ENCODE measurements at regions not wholly inside any gene's neighbourhood (a gene's known extent, or its start where the extent isn't known, plus 50 kb on each side); places are given as distances from the start of the nearest gene placed in this dataset.
A peak's percentile ranks its signal among the peaks of the same experiment; 100 is the strongest.
"Not testable (repeated sequence)": the region's sequence is repeated elsewhere in the genome, so short reads cannot be mapped to it uniquely, and the experiment has no call there.

- DNase-seq = no peak
Observed at GRCh38 chr2:144925886-144926285, 406.0 kb upstream of the ZEB2 start.

DNA sequence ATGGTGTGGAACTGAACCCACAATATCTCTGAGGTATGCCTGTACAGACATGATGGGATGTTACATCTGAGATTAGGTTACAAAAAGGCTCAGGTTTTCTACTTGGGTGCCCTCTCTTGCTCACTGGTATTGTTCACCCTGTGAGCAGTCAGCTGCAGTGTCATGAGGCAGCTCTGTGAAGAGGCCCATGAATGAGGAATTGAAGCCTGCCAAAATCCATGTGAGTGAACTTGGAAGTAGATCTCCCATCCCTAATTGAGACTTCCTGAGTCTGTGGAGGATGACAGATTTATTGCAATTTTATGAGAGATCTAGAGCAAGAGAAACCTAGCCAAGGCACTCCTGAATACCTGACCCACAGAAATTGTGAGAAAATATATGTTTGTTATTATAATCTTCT is 404.9 kb upstream of the ZEB2 start:
- DNase-seq = no peak

DNA sequence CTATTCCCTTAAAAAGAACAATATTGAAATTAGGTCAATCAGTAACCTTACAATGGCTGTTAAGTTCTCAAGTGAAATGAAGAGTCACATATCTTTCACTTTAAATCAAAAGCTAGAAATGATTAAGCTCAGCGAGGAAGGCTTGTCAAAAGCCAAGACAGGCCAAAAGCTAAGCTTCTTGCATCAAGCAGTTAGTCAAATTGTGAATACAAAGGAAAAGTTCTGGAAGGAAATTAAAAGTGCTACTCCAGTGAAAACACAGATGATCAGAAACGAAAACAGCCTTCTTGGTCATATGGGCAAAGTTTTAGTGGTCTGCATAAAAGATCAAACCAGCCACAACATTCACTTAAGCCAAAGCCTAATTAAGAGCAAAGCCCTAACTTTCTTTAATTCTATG is 402.6 kb upstream of the ZEB2 start:
- no peak for DNase-seq

- DNase-seq = no peak
Observed at GRCh38 chr2:144920755-144921530, 401.0 kb upstream of the ZEB2 start.

DNA sequence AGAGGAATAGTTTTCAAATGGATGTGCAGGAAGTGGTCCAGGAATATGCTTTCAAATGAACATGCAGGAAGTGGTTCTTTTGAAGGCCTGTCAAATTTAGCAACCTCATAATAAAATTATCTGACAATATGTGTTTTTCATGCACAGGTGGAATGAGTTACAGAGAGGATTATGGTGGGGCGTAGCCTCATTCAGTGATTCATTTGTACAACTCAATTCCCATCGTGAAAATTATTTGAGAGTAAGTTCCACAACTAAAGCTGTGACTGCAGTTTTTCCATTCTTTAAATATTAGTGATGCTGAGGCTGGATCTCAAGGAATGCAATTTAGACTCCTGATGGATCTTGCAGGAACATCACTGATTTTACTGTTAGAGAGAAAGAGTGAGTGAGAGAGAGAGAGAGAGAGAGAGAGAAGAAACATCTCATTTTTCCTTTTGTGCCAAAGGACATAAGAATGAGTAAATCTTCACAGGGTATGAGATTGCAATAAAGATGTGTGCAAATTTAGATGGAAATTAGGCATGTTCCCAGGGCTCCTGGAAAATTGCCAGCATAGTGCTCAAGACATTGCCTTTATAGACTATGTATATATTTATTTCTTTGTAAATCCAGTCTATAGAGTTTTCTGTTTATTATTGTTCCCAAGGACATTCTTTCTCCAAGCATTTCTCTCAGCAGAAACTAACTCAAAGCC is 394.9 kb upstream of the ZEB2 start:
- no peak for DNase-seq

GRCh38 chr2:144914113-144914512 is 394.2 kb upstream of the ZEB2 start:
- no peak for DNase-seq

GRCh38 chr2:144912206-144912605 is 392.3 kb upstream of the ZEB2 start:
- no peak for DNase-seq

DNA sequence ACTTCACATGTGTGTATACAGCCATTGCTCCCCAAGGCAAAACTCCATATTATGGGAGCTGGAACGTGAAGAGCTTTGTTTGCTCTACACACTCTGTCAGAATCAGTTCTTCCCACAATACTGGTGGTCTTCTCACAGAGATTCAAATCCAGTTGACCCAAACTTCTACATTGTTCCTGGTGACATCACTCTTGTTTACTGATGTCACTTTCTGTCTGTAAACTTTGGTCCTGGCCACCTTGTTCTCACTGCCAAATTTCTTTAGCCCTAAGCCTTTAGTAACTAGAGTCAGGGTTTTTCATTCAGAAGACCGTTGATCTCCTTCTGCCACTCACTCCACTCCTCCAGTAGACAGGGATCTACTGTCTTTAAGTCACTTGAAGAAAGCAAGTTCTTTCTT is 386.0 kb upstream of the ZEB2 start:
- DNase-seq = no peak

DNA sequence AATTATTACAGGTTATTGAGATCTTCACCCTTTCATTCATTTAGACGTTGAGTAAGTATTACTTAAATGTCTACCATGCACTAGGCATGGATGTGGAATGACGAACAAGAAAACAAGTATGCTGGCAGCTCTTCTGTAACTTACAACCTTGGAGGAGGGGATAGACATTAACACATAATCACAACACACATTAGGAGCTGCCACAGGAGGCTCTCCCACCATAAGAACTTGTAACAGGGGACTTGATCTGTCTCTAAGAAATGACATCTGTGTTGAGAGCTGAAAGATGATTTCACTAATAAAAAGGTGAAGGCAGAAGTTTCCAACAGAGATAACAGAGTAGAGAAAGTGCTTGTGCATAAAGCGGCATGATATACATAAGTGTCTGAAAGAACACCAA is 384.7 kb upstream of the ZEB2 start:
- no peak for DNase-seq

- DNase-seq = not testable (repeated sequence)
Observed at GRCh38 chr2:144903045-144903444, 383.1 kb upstream of the ZEB2 start.

- DNase-seq = not testable (repeated sequence)
Observed at GRCh38 chr2:144901386-144901785, 381.5 kb upstream of the ZEB2 start.

DNA sequence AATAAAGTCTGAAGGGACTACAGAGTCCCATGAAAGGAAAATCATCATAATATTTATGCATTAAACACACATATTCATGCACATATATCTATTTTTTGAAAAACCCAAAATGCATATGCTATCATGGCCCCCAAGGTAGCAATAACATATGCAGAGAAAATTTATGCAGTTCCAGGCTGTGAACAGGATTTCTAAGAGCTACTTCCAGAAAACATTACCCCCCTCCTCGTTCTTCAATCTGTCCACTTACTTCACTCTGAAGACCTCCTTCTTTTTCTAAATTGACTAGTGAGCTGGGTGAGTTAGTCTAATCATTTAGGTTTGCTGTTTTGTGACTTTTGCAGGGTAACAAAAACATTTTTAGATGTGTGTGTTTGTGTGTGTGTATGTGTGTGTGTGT is 376.4 kb upstream of the ZEB2 start:
- no peak for DNase-seq

- DNase-seq = no peak
Observed at GRCh38 chr2:144894612-144895599, 375.0 kb upstream of the ZEB2 start.

DNA sequence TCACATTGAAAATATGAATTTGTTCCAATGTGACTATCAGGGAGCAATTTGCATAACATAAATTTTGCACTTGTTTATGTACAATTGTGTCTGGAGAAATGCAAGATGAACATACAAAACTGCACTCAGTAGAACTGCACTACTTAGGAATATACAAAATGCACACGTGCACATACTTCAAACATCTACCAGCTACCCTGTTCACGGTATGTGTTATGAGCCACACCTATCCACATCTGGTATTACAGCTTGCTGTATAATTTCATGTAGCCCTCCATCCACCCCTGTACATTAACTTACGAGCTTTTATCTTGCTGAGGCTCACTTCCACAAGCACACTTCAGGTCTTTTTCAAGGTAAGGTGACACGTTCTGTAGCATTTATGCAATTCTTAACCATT is 373.5 kb upstream of the ZEB2 start:
- DNase-seq = no peak

GRCh38 chr2:144890828-144891227 is 370.9 kb upstream of the ZEB2 start:
- DNase-seq = peak; percentile 13 to 16

DNA sequence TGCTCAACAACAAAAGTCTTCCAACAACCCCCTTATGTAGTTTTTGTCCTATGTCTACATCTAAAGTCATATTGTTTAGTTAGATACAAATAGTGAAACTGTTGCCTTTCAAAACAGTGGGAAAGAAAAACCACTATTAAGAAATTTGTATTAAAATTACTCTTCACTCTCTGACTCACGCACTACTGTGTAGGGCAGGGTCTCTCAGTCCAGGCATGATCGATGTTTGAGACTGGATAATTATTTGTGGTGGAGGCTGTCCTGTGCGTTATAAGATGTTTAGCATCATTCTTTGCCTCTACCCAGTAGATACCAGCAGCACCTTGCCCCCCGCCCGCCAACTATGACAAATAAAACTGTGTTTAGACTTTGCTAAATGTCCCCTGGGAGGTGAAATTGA is 369.4 kb upstream of the ZEB2 start:
- DNase-seq = no peak

DNA sequence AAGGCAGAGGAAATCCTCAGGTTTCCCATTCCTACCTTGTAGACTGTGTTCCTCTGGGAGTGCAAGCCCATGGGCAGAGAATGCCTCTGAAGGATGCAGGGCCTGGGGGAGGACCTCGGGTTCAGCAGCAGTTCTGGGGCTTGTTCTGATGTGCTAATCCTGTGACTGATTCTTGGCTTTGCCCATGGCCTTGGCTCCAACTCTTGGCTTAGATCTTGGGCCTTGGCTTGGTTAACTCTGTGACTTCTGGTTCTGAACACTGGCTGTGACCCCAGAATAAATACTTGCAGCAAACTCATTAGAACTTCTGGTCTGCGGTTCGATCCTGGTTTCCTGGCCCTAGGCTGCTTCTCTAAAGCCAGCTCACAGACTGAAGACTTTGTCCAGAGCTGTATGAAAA is 366.9 kb upstream of the ZEB2 start:
- no peak for DNase-seq

GRCh38 chr2:144877893-144878292 is 358.0 kb upstream of the ZEB2 start:
- DNase-seq = no peak

DNA sequence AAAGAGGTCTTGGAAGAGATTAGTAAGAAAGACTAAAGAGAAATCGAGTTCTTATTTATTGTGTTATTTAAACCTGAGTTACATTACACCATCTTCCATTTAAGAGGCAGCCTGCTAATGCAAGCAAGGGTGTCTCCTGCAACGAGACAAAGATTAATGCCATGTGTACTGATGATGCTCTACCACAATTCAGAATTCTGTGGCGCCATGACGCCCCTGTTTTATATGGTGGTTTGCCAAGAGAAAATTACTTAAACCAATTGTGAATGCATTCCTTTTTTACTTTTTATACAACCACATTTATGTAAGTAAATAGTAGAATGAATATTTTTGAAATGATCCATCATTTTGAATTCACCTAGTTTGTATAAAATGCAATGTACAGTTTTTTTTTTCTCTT is 356.1 kb upstream of the ZEB2 start:
- no peak for DNase-seq

DNA sequence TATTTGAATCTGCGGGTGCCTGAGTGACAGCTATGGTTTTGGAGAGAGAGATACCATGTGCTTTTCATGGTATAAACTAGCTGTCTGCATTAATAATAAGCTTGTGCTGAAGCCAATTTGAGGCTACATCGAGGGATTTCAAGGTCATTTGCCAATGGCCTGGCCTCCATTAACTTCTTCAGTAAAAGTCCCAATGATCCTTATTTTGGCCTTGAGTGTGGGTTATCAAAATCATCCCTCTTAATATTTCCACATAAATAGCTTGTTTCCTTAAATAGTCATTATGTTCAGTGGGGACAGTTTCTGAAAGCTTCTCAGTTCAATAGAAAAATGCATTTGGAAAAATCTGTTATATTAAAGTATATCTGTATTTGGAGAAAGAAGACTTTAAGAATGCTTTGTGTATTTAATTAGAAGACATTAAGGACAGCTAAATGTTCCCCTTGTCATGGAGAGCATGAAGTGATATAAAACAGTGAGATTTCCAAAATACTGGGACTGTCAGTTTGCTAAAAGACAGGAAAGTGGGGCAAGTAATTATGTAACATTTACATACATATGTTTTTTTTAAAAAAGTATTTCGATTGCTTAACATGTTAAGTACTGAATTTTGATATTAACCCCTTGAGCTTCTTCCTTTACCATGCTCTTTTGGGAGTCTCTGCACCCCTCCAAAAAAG is 355.5 kb upstream of the ZEB2 start:
- no peak for DNase-seq

- DNase-seq = no peak
Observed at GRCh38 chr2:144865670-144866069, 345.8 kb upstream of the ZEB2 start.

DNA sequence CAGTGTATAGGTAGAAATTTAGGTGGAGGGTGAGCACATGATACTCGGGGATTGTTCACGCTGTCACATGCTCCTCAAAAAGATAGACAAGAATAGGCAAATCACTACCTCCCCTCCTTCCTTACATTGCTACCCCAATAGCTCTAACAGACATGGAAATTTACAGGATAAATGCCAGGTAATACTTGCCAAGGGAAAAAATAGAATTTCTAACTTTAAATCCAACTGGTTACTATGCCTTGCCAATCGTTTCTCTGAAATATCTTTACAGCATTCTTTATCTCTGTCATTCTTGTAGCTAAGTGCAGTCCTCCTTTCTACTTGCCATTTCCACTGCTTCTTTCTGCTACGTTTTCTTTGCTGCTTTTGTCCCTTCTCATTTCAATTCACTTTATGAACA is 339.8 kb upstream of the ZEB2 start:
- DNase-seq = no peak

DNA sequence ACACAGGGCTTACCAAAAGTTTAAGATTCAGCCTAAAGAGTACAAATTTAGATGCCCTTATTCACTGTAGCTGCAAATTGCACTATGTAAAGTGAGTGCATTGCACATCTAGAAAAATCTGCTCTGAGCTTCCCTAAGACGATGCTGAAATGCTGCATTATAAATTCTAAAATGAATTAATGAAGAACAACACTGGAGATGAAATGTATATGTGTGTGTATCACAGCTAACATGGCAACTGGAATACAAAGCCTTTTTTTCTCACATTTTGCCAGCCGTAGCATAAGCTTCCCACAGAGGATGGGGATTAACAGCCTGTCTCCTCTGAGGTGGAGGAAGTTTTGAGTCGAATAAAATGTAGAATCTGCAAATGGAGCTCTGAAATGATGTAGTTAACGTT is 338.3 kb upstream of the ZEB2 start:
- no peak for DNase-seq
